ENCODE measurements at regions not wholly inside any gene's neighbourhood (a gene's known extent, or its start where the extent isn't known, plus 50 kb on each side); places are given as distances from the start of the nearest gene placed in this dataset.

DNA sequence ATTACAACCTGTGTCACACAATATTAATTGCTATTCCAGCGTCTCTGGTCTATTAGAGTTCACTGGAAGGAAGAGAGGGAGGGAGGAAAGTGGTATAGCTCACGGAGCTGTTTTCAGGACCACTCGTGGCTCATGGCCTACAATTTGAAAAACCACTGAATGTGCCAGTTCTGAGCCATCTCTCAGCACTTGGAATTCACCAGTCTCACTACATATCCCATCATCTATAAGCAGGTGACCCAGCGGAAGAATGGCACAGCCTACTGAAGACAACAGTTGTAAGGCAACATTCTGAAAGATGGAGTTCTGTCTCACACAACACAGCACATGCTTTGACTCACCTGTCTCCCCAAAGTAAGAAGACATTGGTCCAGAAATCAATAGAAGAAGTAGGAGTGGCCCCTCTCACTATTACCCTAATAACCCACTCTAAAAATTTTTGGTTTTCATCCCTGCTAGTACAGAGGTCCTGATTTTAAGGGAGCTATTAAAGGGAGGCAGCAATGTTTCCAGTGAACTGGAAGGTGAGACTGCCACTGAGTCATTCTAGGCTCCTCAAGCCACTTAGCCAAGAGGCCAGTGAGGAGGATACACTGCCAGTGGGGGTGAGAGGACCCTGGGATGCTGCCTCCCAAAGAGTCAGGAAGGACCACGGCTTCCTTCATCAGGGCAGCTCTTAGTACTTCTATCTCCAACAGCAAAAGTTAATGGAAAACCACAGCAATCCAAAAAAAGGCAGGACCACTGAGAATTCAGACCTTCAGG is 50.0 kb upstream of the DOCK9 start:
- no peak for DNase-seq

GRCh38 chr13:99028890-99029289 is 51.0 kb upstream of the DOCK9 start:
- peak; percentile 42 for DNase-seq

DNA sequence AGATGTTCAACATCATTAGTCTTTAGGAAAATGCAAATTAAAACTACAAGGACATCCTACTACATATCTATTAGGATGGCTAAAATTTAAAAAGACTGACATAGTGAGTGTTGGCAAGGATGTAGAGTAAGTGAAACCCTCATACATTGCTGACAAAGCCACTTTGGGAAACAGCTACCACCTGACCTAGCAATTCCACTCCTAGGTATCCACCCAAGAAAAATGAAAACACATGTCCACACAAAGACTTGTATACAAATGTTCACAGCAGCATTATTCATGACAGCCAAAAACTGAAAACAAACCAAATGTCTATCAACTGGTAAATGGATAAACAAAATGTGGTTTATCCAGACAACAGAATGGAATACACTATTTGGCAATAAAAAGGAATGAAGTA is 51.7 kb upstream of the DOCK9 start:
- no peak for DNase-seq

GRCh38 chr13:99030326-99030725 is 52.5 kb upstream of the DOCK9 start:
- DNase-seq = no peak

DNA sequence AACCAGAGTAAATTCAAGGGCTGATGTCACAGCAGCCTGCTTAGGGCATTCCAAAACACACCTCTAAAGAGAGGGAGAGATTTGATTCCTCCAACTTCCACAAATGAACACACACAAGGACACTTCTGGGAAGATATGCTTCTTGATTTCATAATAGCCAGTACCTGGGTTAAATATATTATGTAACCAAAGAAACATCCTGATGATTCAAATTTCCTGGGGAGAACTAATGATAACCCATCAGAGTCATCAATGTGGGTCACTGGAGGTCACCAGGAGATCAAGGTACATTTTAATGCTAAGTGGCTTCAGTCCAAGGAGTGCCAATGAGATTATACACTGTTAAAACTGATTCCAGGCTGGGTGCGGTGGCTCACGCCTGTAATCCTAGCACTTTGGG is 54.0 kb upstream of the DOCK9 start:
- DNase-seq = no peak

DNA sequence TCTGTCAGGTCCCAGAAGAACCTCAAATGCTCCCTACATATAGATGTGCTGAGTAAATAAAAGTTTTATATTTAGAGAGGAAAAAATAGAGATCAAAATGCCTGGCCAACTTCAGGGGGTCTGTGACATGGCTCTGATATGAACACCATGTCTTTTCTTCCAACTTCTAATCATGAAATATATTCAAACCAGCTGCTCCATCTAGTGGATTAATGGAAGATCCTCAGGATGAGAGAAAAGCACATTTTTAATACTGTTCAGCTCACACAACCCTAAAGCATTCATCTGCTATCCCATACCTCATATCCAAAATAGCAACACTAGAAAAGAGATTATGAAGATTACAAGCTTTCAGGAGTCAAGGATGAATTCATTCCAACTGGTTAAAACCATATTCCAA is 56.0 kb upstream of the DOCK9 start:
- DNase-seq = no peak

DNA sequence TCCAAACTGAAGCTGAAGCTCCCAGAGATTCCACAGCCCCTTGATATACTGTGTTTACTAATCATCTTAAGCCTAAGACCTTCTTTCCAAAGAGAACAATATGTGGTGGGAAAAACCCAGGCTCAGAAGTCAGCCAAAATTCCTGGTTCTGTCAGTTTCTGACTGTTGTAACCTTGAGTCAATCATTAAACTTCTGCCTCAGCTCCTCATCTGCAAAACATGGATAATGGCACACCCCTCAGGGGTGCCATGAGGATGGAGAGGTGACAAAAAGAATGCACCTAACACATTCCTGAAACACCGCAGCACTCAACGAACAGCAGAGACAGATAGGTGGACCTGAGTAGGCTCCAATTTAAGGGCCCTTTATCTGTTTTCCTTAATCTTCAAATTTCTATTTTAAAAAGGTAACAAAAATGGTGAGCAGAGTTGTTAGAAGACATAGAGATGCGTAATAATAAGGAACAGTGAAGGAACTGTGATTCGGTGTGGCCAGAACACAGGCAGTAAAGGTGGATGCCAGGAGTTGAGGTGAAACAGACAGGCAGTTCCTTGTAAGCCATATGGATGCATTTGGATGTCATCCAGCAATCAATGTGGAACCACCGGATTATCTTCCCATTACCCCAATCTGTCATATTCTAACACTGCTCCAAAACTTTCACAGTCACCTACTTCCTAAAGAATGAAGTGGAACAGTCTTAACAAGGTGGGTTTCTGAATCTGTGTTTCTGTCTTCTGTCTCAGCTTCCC is 56.6 kb upstream of the DOCK9 start:
- no peak for DNase-seq

DNA sequence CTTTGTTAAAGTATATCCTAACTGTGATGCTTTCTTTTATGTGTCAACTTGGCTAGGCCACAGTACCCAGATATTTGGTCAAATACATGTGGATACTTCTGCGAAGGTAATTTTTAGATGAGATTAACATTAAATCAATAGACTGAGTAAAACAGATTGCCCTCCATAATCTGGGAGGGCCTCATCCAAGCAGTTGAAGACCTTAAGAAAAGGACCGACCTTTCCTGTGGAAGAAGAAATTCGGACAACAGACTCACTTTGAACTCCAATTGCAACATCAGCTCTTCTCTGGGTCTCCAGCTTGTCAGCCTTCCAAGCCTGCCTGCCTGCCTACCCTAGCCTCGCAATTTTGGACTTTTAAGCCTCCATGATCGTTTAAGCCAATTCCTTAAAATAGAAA is 57.9 kb upstream of the DOCK9 start:
- DNase-seq = no peak

DNA sequence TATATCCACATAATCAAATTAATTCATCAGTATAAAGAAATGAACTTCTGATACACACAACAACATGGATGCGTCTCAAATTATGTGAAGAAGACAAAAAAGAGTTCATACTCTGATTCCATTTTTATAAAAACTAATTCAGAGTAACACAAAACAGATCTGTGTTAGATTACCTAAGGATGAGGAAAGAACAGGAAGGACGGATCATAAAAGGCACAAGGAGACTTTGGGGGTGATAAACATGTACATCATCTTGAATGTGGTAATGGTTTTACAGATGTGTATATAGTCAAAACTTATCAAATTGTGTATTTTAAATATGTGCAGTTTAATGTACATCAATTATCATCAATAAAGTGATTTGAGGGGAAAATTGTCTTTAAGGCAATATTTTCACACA is 59.9 kb upstream of the DOCK9 start:
- no peak for DNase-seq

DNA sequence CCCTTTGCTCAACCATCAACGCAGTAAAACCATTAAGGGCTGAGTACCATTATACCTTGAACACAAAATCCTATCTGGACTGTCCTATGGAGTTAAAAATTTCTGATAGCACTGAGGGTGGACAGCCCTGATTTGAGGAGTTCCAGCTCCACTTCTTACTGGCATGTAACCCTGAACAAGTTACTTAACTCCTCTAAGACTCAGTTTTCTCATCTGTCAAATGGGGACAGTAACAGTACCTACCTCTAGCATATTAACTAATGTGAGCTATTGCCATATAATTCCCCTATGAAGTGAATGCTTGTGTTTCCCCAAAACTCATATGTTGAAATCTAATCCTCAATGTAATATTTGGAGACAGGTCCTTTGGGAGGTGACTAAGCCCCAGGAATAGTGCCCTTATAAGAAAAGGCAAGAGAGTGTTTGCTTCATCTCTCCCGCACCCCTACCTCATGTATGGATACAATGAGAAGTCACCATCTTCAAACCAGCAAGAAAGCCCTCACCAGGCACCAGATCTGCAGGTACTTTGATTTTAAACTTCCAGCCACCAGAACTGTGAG is 61.9 kb upstream of the DOCK9 start:
- no peak for DNase-seq

GRCh38 chr13:99040536-99041131 is 62.8 kb upstream of the DOCK9 start:
- no peak for DNase-seq

- no peak for DNase-seq
These were observed 63.5 kb upstream of the DOCK9 start for GRCh38 chr13:99041337-99041736.

GRCh38 chr13:99041788-99042187 is 63.9 kb upstream of the DOCK9 start:
- no peak for DNase-seq

GRCh38 chr13:99042521-99043250 is 64.8 kb upstream of the DOCK9 start:
- DNase-seq = no peak

GRCh38 chr13:99043831-99044231 is 66.0 kb upstream of the DOCK9 start:
- DNase-seq = no peak

DNA sequence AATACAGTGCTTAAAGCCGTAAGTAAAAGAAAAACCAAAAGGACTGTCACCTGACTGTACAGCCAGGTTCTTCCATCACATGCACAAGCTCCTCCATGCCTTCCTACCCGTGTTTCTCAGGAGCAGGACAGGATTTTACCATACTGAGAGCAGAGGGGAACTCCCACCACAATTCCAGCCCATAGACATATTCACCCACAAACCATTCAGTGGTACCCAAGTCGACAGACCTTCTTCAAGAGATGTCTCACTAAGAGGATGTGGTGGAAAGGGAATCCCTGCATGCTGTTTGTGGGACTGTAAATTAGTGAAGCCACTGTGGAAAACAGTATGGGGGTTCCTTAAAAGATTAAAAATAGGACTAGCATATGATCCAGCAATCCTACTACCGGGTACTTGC is 66.9 kb upstream of the DOCK9 start:
- no peak for DNase-seq

DNA sequence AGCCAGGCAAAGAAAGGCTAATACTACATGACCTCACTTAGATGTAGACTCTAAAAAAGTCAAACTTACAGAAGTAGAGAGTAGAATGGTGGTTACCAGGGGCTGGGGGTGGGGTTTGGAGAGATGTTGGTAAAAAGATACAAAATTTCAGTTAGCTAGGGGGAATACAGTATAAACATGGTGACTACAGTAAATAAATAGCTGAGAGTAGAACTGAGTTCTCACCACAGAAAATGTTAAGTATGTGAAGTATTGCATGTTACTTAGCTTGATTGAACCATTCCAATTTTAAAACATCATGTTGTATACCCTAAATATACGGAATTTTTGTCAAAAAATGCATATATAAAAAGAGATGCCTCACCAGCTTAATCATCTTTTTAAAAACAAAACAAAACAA is 67.5 kb upstream of the DOCK9 start:
- no peak for DNase-seq

- DNase-seq = no peak
These were observed 69.0 kb upstream of the DOCK9 start for GRCh38 chr13:99046851-99047250.

DNA sequence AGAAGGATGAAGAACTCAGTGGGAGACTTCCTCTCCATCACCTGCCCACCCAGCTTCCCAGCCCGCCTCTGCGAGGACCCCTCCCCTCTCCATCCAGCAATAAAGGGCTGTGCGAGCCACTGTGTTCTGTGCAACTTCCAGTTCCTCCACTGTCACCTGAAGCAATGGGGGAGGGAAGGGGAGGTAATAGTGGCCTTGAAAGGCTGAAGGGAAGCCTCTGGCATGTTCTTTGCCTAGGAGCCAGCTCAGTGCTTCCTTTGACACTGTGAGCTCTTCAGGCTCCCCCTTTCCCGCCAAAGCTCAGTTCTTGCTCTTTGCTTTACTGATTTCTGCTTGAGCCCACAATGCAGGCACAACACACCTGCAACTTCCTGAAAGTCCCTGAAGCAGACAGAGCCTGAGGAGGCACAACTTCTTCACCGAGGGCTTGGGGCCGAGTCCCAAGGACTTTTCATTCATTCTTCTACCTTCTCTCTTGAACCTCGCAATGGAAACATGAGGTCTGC is 73.2 kb upstream of the DOCK9 start:
- no peak for DNase-seq

- no peak for DNase-seq
These were observed 74.0 kb upstream of the DOCK9 start for GRCh38 chr13:99051768-99052455.

GRCh38 chr13:99053636-99054233 is 75.9 kb upstream of the DOCK9 start:
- no peak for DNase-seq

GRCh38 chr13:99055281-99055680 is 77.4 kb upstream of the DOCK9 start:
- DNase-seq = no peak
